GM23248 (cell line): ENCODE measurements at regions not wholly inside any gene's neighbourhood (a gene's known extent, or its start where the extent isn't known, plus 50 kb on each side); places are given as distances from the start of the nearest gene placed in this dataset.

ENCODE experiments used
- EZH2 ChIP-seq: fragments of 200-600 bp; sonication (generic); IDR thresholded peaks from 2 replicates; pipeline ENCODE4 v1.6.1; 2018; ENCODE audit warnings: antibody characterized with exemption, mild to moderate bottlenecking; ENCODE audit not compliant: insufficient read depth, poor library complexity, severe bottlenecking
- EZH2phosphoT487 ChIP-seq: fragments of 200-600 bp; sonication (generic); IDR thresholded peaks from 2 replicates; pipeline ENCODE4 v1.6.1; 2018; ENCODE audit warnings: antibody characterized with exemption, moderate library complexity, mild to moderate bottlenecking, low read depth; ENCODE audit not compliant: insufficient read depth

DNA sequence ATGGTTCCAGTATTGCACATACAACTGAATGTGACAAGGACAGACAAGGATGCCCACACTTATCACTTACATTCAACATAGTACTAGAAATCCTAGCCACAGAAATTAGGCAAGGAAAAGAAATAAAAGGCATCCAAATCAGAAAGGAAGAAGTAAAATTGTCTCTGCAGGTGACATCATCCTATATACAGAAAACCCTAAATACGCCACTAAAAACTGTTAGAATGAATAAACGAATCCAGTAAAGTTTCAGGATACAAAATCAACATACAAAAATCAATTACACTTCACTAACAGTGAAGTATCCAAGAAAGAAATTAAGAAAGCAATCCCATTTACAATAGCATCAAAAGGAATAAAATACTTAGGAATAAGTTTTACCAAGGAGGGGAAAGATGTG, 66.1 kb downstream of the FAM217A start:
- TF ChIP-seq EZH2 = no peak
- TF ChIP-seq EZH2phosphoT487 = no peak
